ENCODE measurements at regions not wholly inside any gene's neighbourhood (a gene's known extent, or its start where the extent isn't known, plus 50 kb on each side); places are given as distances from the start of the nearest gene placed in this dataset.
A peak's percentile ranks its signal among the peaks of the same experiment; 100 is the strongest.

GRCh38 chr4:178457286-178457685, 1015.0 kb upstream of the AGA start:
- Mint-ChIP-seq H3K27me3 (ENCODE audit: low read depth) (no peaks in the 10 kb centered on the region), H3K36me3 (ENCODE audit: low read depth) (no peaks in the 10 kb centered on the region)
- no peak for TF ChIP-seq CTCF (IDR thresholded peaks at IDR 0.05; ENCODE audit: unreplicated experiment in 3 of 3)

GRCh38 chr4:178462710-178463109, 1020.5 kb upstream of the AGA start:
- Mint-ChIP-seq H3K36me3 (ENCODE audit: low read depth) (no peaks in the 10 kb centered on the region), H3K27me3 (ENCODE audit: low read depth) (no peaks in the 10 kb centered on the region), H3K4me1 (peaks cover 10% of the 10 kb centered on the region), H3K9me3 (no peaks in the 10 kb centered on the region), H3K27ac (no peak overlapping the region), H3K4me3 (no peak overlapping the region)
- TF ChIP-seq CTCF (IDR thresholded peaks at IDR 0.05; ENCODE audit: unreplicated experiment in 3 of 3) = no peak

More at GRCh38 chr4:178457286-178457685, 1015.0 kb upstream of the AGA start:
- Mint-ChIP-seq H3K9me3 (no peaks in the 10 kb centered on the region), H3K4me3 (no peak overlapping the region), H3K27ac (no peak overlapping the region), H3K4me1 (no peaks in the 10 kb centered on the region)

- Mint-ChIP-seq H3K9me3 (no peaks in the 10 kb centered on the region), H3K36me3 (ENCODE audit: low read depth) (no peaks in the 10 kb centered on the region), H3K27ac (no peak overlapping the region), H3K27me3 (ENCODE audit: low read depth) (no peaks in the 10 kb centered on the region), H3K4me1 (peaks cover 17% of the 10 kb centered on the region), H3K4me3 (no peak overlapping the region)
- no peak for TF ChIP-seq CTCF (IDR thresholded peaks at IDR 0.05; ENCODE audit: unreplicated experiment in 3 of 3)
These were observed 1021.5 kb upstream of the AGA start for GRCh38 chr4:178463747-178464146.

DNA sequence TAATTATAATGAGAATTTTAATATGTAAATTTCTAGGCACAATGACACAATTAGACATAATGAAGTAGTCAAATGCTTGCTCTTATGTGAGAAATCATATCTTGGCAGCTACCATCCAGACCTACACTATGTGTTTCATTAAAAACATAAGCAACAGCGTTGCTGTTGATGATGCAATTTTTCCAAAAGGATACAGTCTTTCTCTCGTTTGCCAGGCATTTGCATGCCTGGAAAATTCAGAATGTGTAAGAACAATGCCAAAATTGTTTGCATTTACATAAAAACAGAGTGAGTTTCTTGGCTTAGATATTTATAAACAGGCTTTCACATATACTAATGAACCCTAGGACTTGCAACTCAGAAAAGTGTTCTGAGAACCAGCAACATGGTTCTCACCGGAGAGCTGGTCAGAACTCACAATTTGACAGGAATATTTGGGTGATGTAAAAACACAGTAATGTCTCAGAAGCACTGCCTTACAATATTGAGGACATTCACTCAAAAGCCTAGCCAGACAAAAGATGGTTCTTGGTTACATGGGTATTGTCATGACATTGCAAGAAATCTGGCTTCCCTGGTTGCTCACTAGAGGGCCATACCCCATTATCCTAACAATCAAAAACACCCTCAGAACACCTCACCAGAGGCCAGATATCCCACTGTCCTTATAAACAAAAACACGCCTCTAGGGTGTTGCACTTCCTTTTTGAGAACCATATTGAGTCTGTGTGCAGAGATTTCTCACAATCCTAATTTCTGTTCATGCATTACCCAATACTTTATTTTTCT, 1029.0 kb upstream of the AGA start:
- no peaks in the 10 kb centered on the region for H3K36me3 Mint-ChIP-seq (ENCODE audit: low read depth)
- no peak overlapping the region for H3K27ac Mint-ChIP-seq
- H3K27me3 Mint-ChIP-seq (ENCODE audit: low read depth) = no peaks in the 10 kb centered on the region
- TF ChIP-seq CTCF (IDR thresholded peaks at IDR 0.05; ENCODE audit: unreplicated experiment in 3 of 3) = no peak
- no peaks in the 10 kb centered on the region for H3K9me3 Mint-ChIP-seq
- no peak overlapping the region for H3K4me3 Mint-ChIP-seq
- H3K4me1 Mint-ChIP-seq = peaks cover 15% of the 10 kb centered on the region

DNA sequence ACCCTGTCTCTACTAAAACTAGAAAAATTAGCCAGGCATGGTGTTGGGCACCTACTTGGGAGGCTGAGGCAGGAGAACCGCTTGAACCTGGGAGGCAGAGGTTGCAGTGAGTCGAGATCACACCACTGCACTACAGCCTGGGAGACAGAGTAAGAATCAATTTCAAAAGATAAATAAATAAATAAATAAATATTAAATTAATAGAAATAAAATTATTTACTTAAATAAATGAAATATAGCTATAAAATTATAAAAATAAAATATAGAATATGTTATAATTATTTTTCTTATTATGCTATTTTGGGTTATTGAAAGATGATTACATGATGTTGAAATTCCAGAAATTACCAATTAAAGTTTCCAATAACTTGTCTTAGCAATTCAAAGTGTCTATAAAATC, 1029.8 kb upstream of the AGA start:
- Mint-ChIP-seq H3K27ac (no peak overlapping the region), H3K36me3 (ENCODE audit: low read depth) (no peaks in the 10 kb centered on the region), H3K27me3 (ENCODE audit: low read depth) (no peaks in the 10 kb centered on the region), H3K4me1 (peaks cover 12% of the 10 kb centered on the region), H3K4me3 (no peak overlapping the region), H3K9me3 (no peaks in the 10 kb centered on the region)
- TF ChIP-seq CTCF (IDR thresholded peaks at IDR 0.05; ENCODE audit: unreplicated experiment in 3 of 3) = no peak

GRCh38 chr4:178480105-178480504, 1037.9 kb upstream of the AGA start:
- Mint-ChIP-seq H3K4me3 (no peak overlapping the region), H3K36me3 (ENCODE audit: low read depth) (no peaks in the 10 kb centered on the region), H3K9me3 (no peaks in the 10 kb centered on the region), H3K27me3 (ENCODE audit: low read depth) (no peaks in the 10 kb centered on the region), H3K4me1 (peaks cover 24% of the 10 kb centered on the region), H3K27ac (peak overlapping the region in 1 of 3 experiments; percentile 10)
- no peak for TF ChIP-seq CTCF (IDR thresholded peaks at IDR 0.05; ENCODE audit: unreplicated experiment in 3 of 3)
